ENCODE measurements at regions not wholly inside any gene's neighbourhood (a gene's known extent, or its start where the extent isn't known, plus 50 kb on each side); places are given as distances from the start of the nearest gene placed in this dataset.

DNA sequence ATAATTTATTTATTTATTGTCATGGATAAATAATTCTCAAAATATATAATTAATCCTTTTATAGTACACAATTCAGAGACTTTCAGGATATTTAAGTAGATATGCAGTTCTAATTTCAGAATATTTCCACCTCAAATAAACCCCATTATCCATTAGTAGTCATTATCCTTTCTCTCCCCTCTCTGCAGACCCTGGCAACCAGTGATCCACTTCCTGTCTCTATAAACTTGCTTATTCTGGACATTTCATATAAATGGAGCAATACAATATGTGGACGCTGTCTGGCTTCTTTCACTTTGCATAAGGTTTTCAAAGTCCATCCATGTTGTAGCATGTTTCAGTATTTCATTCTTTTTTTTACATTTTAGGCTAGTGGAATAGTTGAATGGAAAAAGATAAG is 230.2 kb downstream of the FZD1 start (continued):
- TF ChIP-seq, protein P1, sequence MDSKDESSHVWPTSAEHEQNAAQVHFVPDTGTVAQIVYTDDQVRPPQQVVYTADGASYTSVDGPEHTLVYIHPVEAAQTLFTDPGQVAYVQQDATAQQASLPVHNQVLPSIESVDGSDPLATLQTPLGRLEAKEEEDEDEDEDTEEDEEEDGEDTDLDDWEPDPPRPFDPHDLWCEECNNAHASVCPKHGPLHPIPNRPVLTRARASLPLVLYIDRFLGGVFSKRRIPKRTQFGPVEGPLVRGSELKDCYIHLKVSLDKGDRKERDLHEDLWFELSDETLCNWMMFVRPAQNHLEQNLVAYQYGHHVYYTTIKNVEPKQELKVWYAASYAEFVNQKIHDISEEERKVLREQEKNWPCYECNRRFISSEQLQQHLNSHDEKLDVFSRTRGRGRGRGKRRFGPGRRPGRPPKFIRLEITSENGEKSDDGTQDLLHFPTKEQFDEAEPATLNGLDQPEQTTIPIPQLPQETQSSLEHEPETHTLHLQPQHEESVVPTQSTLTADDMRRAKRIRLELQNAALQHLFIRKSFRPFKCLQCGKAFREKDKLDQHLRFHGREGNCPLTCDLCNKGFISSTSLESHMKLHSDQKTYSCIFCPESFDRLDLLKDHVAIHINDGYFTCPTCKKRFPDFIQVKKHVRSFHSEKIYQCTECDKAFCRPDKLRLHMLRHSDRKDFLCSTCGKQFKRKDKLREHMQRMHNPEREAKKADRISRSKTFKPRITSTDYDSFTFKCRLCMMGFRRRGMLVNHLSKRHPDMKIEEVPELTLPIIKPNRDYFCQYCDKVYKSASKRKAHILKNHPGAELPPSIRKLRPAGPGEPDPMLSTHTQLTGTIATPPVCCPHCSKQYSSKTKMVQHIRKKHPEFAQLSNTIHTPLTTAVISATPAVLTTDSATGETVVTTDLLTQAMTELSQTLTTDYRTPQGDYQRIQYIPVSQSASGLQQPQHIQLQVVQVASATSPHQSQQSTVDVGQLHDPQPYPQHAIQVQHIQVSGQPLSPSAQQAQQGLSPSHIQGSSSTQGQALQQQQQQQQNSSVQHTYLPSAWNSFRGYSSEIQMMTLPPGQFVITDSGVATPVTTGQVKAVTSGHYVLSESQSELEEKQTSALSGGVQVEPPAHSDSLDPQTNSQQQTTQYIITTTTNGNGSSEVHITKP (tag by site-specific recombination; IDR thresholded peaks at IDR 0.05) = no peak
- TF ChIP-seq ZNF266 (tag by site-specific recombination; IDR thresholded peaks at IDR 0.05; ENCODE audit: low read depth) (no peak), ZNF521 (tag by site-specific recombination; IDR thresholded peaks at IDR 0.05) (no peak), ZNF76 (tag by site-specific recombination; IDR thresholded peaks at IDR 0.05; ENCODE audit: borderline replicate concordance, low read depth) (no peak), KLF9 (tag by site-specific recombination; IDR thresholded peaks at IDR 0.05; ENCODE audit: low read depth) (no peak), ZNF274 (IDR thresholded peaks at IDR 0.05; ENCODE audit: low read length) (no peak), ZNF274 (tag by site-specific recombination; IDR thresholded peaks at IDR 0.05; ENCODE audit: borderline replicate concordance) (no peak), GLIS2 (tag by site-specific recombination; IDR thresholded peaks at IDR 0.05) (no peak), OVOL3 (tag by site-specific recombination; IDR thresholded peaks at IDR 0.05) (no peak), ZBTB48 (tag by site-specific recombination; IDR thresholded peaks at IDR 0.05) (no peak)

DNA sequence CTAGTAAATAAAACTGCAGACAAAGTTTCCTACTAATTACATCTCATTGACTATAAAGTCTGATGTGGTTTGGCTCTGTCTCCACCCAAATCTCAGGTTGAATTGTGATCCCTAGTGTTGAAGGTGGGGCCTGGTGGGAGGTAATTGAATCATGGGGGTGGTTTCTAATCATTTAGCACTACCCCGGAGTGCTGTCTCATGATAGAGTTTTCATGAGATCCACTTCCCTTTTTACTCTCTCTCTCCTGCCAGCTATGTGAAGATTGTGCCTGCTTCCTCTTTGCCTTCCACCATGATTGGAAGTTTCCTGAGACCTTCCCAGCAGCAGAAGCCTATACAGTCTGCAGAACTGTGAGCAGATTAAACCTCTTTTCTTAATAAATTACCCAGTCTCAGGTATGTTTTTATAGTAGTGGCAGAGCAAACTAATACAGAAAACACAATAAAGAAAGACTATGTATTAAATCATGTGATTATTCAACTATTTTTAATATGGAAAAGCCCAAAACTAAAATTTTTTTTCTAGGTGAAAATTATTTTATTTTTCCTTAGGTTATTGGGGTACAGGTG is 232.1 kb downstream of the FZD1 start:
- no peaks in the 10 kb centered on the region for H3K36me3 ChIP-seq (ENCODE audit: control insufficient read depth in 2 of 2, insufficient read depth in 1 of 2, low read length in 2 of 2)
- H3K27ac ChIP-seq (ENCODE audit: extremely low read depth, low read depth, low read length) = no peak overlapping the region
- no peak for TF ChIP-seq ZNF621 (tag by site-specific recombination; IDR thresholded peaks at IDR 0.05)
- no peak for TF ChIP-seq ZNF19 (tag by site-specific recombination; IDR thresholded peaks at IDR 0.05; ENCODE audit: low read depth)
- no peak for TF ChIP-seq MEIS1 (CRISPR knock-in tag; IDR thresholded peaks at IDR 0.05; ENCODE audit: borderline replicate concordance)
- TF ChIP-seq ZNF140 (tag by site-specific recombination; IDR thresholded peaks at IDR 0.05) = no peak
- TF ChIP-seq, protein P2, sequence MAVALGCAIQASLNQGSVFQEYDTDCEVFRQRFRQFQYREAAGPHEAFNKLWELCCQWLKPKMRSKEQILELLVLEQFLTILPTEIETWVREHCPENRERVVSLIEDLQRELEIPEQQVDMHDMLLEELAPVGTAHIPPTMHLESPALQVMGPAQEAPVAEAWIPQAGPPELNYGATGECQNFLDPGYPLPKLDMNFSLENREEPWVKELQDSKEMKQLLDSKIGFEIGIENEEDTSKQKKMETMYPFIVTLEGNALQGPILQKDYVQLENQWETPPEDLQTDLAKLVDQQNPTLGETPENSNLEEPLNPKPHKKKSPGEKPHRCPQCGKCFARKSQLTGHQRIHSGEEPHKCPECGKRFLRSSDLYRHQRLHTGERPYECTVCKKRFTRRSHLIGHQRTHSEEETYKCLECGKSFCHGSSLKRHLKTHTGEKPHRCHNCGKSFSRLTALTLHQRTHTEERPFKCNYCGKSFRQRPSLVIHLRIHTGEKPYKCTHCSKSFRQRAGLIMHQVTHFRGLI (tag by site-specific recombination; IDR thresholded peaks at IDR 0.05) = no peak
- no peak for TF ChIP-seq ZNF174 (tag by site-specific recombination; IDR thresholded peaks at IDR 0.05)
- TF ChIP-seq BCL11A (tag by site-specific recombination; IDR thresholded peaks at IDR 0.05; ENCODE audit: low read depth) = no peak
- TF ChIP-seq ZNF658 (tag by site-specific recombination; IDR thresholded peaks at IDR 0.05) = no peak
- TF ChIP-seq, protein P3, sequence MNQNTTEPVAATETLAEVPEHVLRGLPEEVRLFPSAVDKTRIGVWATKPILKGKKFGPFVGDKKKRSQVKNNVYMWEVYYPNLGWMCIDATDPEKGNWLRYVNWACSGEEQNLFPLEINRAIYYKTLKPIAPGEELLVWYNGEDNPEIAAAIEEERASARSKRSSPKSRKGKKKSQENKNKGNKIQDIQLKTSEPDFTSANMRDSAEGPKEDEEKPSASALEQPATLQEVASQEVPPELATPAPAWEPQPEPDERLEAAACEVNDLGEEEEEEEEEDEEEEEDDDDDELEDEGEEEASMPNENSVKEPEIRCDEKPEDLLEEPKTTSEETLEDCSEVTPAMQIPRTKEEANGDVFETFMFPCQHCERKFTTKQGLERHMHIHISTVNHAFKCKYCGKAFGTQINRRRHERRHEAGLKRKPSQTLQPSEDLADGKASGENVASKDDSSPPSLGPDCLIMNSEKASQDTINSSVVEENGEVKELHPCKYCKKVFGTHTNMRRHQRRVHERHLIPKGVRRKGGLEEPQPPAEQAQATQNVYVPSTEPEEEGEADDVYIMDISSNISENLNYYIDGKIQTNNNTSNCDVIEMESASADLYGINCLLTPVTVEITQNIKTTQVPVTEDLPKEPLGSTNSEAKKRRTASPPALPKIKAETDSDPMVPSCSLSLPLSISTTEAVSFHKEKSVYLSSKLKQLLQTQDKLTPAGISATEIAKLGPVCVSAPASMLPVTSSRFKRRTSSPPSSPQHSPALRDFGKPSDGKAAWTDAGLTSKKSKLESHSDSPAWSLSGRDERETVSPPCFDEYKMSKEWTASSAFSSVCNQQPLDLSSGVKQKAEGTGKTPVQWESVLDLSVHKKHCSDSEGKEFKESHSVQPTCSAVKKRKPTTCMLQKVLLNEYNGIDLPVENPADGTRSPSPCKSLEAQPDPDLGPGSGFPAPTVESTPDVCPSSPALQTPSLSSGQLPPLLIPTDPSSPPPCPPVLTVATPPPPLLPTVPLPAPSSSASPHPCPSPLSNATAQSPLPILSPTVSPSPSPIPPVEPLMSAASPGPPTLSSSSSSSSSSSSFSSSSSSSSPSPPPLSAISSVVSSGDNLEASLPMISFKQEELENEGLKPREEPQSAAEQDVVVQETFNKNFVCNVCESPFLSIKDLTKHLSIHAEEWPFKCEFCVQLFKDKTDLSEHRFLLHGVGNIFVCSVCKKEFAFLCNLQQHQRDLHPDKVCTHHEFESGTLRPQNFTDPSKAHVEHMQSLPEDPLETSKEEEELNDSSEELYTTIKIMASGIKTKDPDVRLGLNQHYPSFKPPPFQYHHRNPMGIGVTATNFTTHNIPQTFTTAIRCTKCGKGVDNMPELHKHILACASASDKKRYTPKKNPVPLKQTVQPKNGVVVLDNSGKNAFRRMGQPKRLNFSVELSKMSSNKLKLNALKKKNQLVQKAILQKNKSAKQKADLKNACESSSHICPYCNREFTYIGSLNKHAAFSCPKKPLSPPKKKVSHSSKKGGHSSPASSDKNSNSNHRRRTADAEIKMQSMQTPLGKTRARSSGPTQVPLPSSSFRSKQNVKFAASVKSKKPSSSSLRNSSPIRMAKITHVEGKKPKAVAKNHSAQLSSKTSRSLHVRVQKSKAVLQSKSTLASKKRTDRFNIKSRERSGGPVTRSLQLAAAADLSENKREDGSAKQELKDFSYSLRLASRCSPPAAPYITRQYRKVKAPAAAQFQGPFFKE (tag by site-specific recombination; IDR thresholded peaks at IDR 0.05; ENCODE audit: borderline replicate concordance) = no peak
- TF ChIP-seq, protein P4, sequence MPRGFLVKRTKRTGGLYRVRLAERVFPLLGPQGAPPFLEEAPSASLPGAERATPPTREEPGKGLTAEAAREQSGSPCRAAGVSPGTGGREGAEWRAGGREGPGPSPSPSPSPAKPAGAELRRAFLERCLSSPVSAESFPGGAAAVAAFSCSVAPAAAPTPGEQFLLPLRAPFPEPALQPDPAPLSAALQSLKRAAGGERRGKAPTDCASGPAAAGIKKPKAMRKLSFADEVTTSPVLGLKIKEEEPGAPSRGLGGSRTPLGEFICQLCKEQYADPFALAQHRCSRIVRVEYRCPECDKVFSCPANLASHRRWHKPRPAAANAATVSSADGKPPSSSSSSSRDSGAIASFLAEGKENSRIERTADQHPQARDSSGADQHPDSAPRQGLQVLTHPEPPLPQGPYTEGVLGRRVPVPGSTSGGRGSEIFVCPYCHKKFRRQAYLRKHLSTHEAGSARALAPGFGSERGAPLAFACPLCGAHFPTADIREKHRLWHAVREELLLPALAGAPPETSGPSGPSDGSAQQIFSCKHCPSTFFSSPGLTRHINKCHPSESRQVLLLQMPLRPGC (tag by site-specific recombination; IDR thresholded peaks at IDR 0.05) = no peak
- TF ChIP-seq ZNF560 (tag by site-specific recombination; IDR thresholded peaks at IDR 0.05; ENCODE audit: borderline replicate concordance) = no peak
- TF ChIP-seq ZNF843 (tag by site-specific recombination; IDR thresholded peaks at IDR 0.05) = no peak
- CTCF ChIA-PET = no interaction called here
- no peak overlapping the region for H3K4me3 ChIP-seq (ENCODE audit: low read depth, low read length)
- POLR2A ChIA-PET = no interaction called here
- no peaks in the 10 kb centered on the region for H3K4me1 ChIP-seq (ENCODE audit: control insufficient read depth, insufficient read depth, low read length)
- H3K9me3 ChIP-seq (ENCODE audit: control insufficient read depth, insufficient read depth, low read depth, low read length) = no peaks in the 10 kb centered on the region
